ENCODE measurements at regions not wholly inside any gene's neighbourhood (a gene's known extent, or its start where the extent isn't known, plus 50 kb on each side); places are given as distances from the start of the nearest gene placed in this dataset.

GRCh38 chr14:99333214-99333613 is 61.2 kb upstream of the BCL11B start:
- no peaks in the 10 kb centered on the region for H3K36me3 ChIP-seq
- H3K9me3 ChIP-seq = peaks cover 0 to 5% (median 2%) of the 10 kb centered on the region in 4 donors
- H3K4me3 ChIP-seq = no peak overlapping the region
- H3K27ac ChIP-seq (replicated peaks in 1 of 4) = no peak overlapping the region
- H3K27me3 ChIP-seq = peaks cover 0 to 34% (median 0%) of the 10 kb centered on the region in 4 donors
- WGBS = 69% methylated on average over 4 of the region's 5 CpGs
- intact Hi-C loops (cut with DNase I) = no loop called here
- TF ChIP-seq POLR2A (IDR thresholded peaks at IDR 0.05; ENCODE audit: low read depth) = no peak
- no peak for TF ChIP-seq POLR2AphosphoS5 (IDR thresholded peaks at IDR 0.05)
- no peak for TF ChIP-seq EP300 (IDR thresholded peaks at IDR 0.05)
- TF ChIP-seq CTCF (IDR thresholded peaks at IDR 0.05) = no peak
- H3K4me1 ChIP-seq = peaks cover 0 to 6% (median 2%) of the 10 kb centered on the region in 4 donors
- no peak for DNase-seq (ENCODE audit: extremely low spot score)

- DNase-seq (ENCODE audit: extremely low spot score) = no peak
- H3K4me3 ChIP-seq = no peak overlapping the region
- intact Hi-C loops (cut with DNase I) = no loop called here
- no peaks in the 10 kb centered on the region for H3K36me3 ChIP-seq
- H3K9me3 ChIP-seq = peaks cover 0 to 5% (median 2%) of the 10 kb centered on the region in 4 donors
- peaks cover 0 to 42% (median 0%) of the 10 kb centered on the region in 4 donors for H3K27me3 ChIP-seq
- TF ChIP-seq CTCF (IDR thresholded peaks at IDR 0.05) (no peak), POLR2A (IDR thresholded peaks at IDR 0.05; ENCODE audit: low read depth) (no peak)
- WGBS = 78% methylated on average over 10 of the region's 10 CpGs
- no peak overlapping the region for H3K27ac ChIP-seq (replicated peaks in 1 of 4)
- peaks cover 0 to 6% (median 2%) of the 10 kb centered on the region in 4 donors for H3K4me1 ChIP-seq
Observed at GRCh38 chr14:99331811-99332210, 59.8 kb upstream of the BCL11B start.

- Histone ChIP-seq H3K27me3 (peaks cover 0 to 54% (median 0%) of the 10 kb centered on the region in 4 donors), H3K9me3 (peaks cover 0 to 5% (median 2%) of the 10 kb centered on the region in 4 donors), H3K4me1 (peaks cover 0 to 6% (median 2%) of the 10 kb centered on the region in 4 donors), H3K4me3 (no peak overlapping the region), H3K36me3 (no peaks in the 10 kb centered on the region), H3K27ac (replicated peaks in 1 of 4) (no peak overlapping the region)
- TF ChIP-seq POLR2A (IDR thresholded peaks at IDR 0.05; ENCODE audit: low read depth) = no peak
- 83% methylated on average over 17 of the region's 17 CpGs for WGBS
- intact Hi-C loops (cut with DNase I) = no loop called here
- DNase-seq (ENCODE audit: extremely low spot score) = no peak
Observed at GRCh38 chr14:99330316-99331240, 58.6 kb upstream of the BCL11B start.

- Histone ChIP-seq H3K36me3 (no peaks in the 10 kb centered on the region), H3K4me3 (no peak overlapping the region), H3K27ac (replicated peaks in 1 of 4) (no peak overlapping the region), H3K4me1 (peaks cover 0 to 6% (median 2%) of the 10 kb centered on the region in 4 donors), H3K9me3 (peaks cover 0 to 4% (median 1%) of the 10 kb centered on the region in 4 donors), H3K27me3 (peaks cover 0 to 58% (median 0%) of the 10 kb centered on the region in 4 donors)
- intact Hi-C loops (cut with DNase I) = no loop called here
- no peak for DNase-seq (ENCODE audit: extremely low spot score)
- WGBS = 78% methylated on average over 10 of the region's 10 CpGs
- TF ChIP-seq EP300 (IDR thresholded peaks at IDR 0.05) (no peak), POLR2AphosphoS5 (IDR thresholded peaks at IDR 0.05) (no peak), POLR2A (IDR thresholded peaks at IDR 0.05; ENCODE audit: low read depth) (no peak), CTCF (IDR thresholded peaks at IDR 0.05) (no peak)
Observed at GRCh38 chr14:99329711-99330315, 57.8 kb upstream of the BCL11B start.

Measured in esophagus muscularis mucosa (tissue), 4 donors.